ENCODE measurements at regions not wholly inside any gene's neighbourhood (a gene's known extent, or its start where the extent isn't known, plus 50 kb on each side); places are given as distances from the start of the nearest gene placed in this dataset.

DNA sequence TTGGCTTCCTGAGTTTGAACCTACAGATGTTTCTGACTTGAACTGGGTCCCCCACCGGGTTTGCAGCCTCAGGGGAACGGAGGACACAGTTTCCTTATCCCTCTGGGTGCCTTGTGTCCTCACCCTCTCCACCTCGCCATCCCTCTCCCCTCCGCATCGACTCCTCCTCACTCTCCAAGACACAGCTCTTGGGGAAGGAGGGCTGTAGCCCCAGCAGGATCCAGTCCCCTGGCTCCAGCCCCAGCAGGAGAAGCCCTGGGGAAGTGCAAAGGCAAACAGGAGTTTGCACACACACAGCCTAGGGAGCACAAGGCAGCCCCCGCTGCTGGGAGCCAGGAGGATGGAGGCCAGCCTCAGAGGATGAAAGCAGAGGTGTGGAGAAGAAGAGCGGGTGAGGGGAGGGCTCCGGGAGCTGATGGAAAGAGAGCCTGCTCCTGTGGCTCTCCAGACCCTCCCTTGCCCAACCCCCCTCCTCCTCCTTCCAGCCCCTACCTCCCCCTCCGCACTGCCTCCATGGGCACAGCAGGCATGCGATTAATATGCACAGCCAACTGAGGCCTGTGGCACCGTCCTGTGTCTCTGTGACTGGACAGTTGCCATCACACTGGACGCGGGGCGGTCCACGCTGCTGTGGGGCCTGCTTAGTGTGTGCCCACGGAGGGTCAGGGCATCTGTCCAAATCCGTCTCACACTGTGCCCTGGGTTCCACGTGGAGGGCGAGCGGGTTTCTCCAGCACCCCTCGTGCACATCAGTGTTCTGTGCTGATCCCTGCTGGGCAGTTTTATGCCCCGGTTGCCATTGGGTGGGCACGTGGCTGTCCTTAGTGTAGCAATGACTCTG, 193.7 kb upstream of the DIO3 start:
- no TSS peak for BruUV-seq (replicated peaks)
- H3K9me1 ChIP-seq (replicated peaks; ENCODE audit: control insufficient read depth, extremely low read depth, insufficient read depth, low read length), result no peaks in the 10 kb centered on the region
- ChIA-PET CTCF (no interaction called here), POLR2A (no interaction called here)
- H3K27ac ChIP-seq (ENCODE audit: insufficient read depth, low read depth, low read length), result no peak overlapping the region
- H2AFZ ChIP-seq (ENCODE audit: low read depth, low read length), result no peak overlapping the region
- FAIRE-seq (no peak), DNase-seq (ENCODE audit: low read depth, low spot score) (no peak)
- no peaks in the 10 kb centered on the region for H3K27me3 ChIP-seq (ENCODE audit: control insufficient read depth in 2 of 2, insufficient read depth in 2 of 2, low read length in 2 of 2)
- no peak overlapping the region for H3K9ac ChIP-seq (replicated peaks; ENCODE audit: extremely low read depth, insufficient read depth, low read length)
- intact Hi-C loops (cut with micrococcal nuclease) (no loop called here), dilution Hi-C loops (cut with MboI; ENCODE audit: extremely low pct_ligation_motif_present, low sequenced_read_pairs) (no loop called here)
- no peak overlapping the region for H3K4me2 ChIP-seq (ENCODE audit: insufficient read depth, low read length)
- no peak overlapping the region for H3K4me3 ChIP-seq (replicated peaks in 1 of 3; ENCODE audit: insufficient read depth in 1 of 3, low read depth in 1 of 3, low read length in 3 of 3)
- no peaks in the 10 kb centered on the region for H3K9me3 ChIP-seq (replicated peaks; ENCODE audit: control insufficient read depth, insufficient read depth, low read length)
- no peaks in the 10 kb centered on the region for H3K79me2 ChIP-seq (ENCODE audit: control insufficient read depth, insufficient read depth, low read length)
- no peaks in the 10 kb centered on the region for H4K20me1 ChIP-seq (replicated peaks; ENCODE audit: control insufficient read depth, extremely low read depth, insufficient read depth, low read length)
- H3K36me3 ChIP-seq (ENCODE audit: control insufficient read depth in 2 of 2, extremely low read depth in 1 of 2, insufficient read depth in 2 of 2, low read length in 2 of 2), result no peaks in the 10 kb centered on the region
- no peaks in the 10 kb centered on the region for H3K4me1 ChIP-seq (ENCODE audit: control insufficient read depth, extremely low read depth, insufficient read depth, low read length)
- TF ChIP-seq EZH2 (IDR thresholded peaks at IDR 0.05; ENCODE audit: borderline replicate concordance, low read depth, low read length, severe bottlenecking), result no peak
- TF ChIP-seq GATA2 (IDR thresholded peaks at IDR 0.05; ENCODE audit: insufficient read depth, insufficient read length, low read depth, low read length), result no peak
- TF ChIP-seq POLR2A (IDR thresholded peaks at IDR 0.05; ENCODE audit: low read depth, low read length), result no peak
- TF ChIP-seq, protein P1, sequence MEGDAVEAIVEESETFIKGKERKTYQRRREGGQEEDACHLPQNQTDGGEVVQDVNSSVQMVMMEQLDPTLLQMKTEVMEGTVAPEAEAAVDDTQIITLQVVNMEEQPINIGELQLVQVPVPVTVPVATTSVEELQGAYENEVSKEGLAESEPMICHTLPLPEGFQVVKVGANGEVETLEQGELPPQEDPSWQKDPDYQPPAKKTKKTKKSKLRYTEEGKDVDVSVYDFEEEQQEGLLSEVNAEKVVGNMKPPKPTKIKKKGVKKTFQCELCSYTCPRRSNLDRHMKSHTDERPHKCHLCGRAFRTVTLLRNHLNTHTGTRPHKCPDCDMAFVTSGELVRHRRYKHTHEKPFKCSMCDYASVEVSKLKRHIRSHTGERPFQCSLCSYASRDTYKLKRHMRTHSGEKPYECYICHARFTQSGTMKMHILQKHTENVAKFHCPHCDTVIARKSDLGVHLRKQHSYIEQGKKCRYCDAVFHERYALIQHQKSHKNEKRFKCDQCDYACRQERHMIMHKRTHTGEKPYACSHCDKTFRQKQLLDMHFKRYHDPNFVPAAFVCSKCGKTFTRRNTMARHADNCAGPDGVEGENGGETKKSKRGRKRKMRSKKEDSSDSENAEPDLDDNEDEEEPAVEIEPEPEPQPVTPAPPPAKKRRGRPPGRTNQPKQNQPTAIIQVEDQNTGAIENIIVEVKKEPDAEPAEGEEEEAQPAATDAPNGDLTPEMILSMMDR (IDR thresholded peaks at IDR 0.05; ENCODE audit: extremely low read depth in 1 of 2, insufficient read depth in 1 of 2, low read depth in 1 of 2, low read length in 2 of 2), result no peak
- TF ChIP-seq MYC (IDR thresholded peaks at IDR 0.05; ENCODE audit: low read depth, low read length), result no peak
- TF ChIP-seq FOS (IDR thresholded peaks at IDR 0.05; ENCODE audit: borderline replicate concordance, insufficient read depth, low read length), result no peak
- TF ChIP-seq MAX (IDR thresholded peaks at IDR 0.05; ENCODE audit: insufficient read depth, insufficient read length), result no peak
- no peak for TF ChIP-seq JUN (IDR thresholded peaks at IDR 0.05; ENCODE audit: borderline replicate concordance, insufficient read depth, insufficient read length, low read depth)
- no peak for TF ChIP-seq POLR2AphosphoS5 (IDR thresholded peaks at IDR 0.05; ENCODE audit: insufficient read depth, low read depth, low read length)

Data from endothelial cell of umbilical vein (primary cell).